ENCODE measurements at regions not wholly inside any gene's neighbourhood (a gene's known extent, or its start where the extent isn't known, plus 50 kb on each side); places are given as distances from the start of the nearest gene placed in this dataset.

- peaks cover 16% of the 10 kb centered on the region for H3K4me1 ChIP-seq
- H3K4me3 ChIP-seq = no peak overlapping the region
- H3K9me3 ChIP-seq (replicated peaks) = peaks cover 12% of the 10 kb centered on the region
- intact Hi-C loops (cut with micrococcal nuclease) = no loop called here
- TF ChIP-seq CTCF (IDR thresholded peaks at IDR 0.05; ENCODE audit: borderline replicate concordance) = no peak
- no peak for DNase-seq
- H3K27ac ChIP-seq (replicated peaks) = no peak overlapping the region
- H3K36me3 ChIP-seq = no peaks in the 10 kb centered on the region
- H3K27me3 ChIP-seq (ENCODE audit: low read depth) = no peaks in the 10 kb centered on the region
These were observed 223.8 kb upstream of the PRSS16 start for GRCh38 chr6:27023664-27024063.

- H3K27me3 ChIP-seq (ENCODE audit: low read depth) = peaks cover 3% of the 10 kb centered on the region
- intact Hi-C loops (cut with micrococcal nuclease) = no loop called here
These were observed 222.2 kb upstream of the PRSS16 start for GRCh38 chr6:27025351-27025750.

GRCh38 chr6:27026361-27026760 is 221.1 kb upstream of the PRSS16 start:
- Histone ChIP-seq H3K36me3 (no peaks in the 10 kb centered on the region), H3K4me3 (no peak overlapping the region), H3K27me3 (ENCODE audit: low read depth) (peaks cover 12% of the 10 kb centered on the region), H3K4me1 (no peaks in the 10 kb centered on the region), H3K27ac (replicated peaks) (no peak overlapping the region), H3K9me3 (replicated peaks) (peaks cover 12% of the 10 kb centered on the region)
- DNase-seq = no peak
- no peak for TF ChIP-seq CTCF (IDR thresholded peaks at IDR 0.05; ENCODE audit: borderline replicate concordance)
- intact Hi-C loops (cut with micrococcal nuclease) = no loop called here

More at GRCh38 chr6:27025351-27025750, 222.2 kb upstream of the PRSS16 start:
- Histone ChIP-seq H3K36me3 (no peaks in the 10 kb centered on the region), H3K9me3 (replicated peaks) (peaks cover 12% of the 10 kb centered on the region), H3K27ac (replicated peaks) (no peak overlapping the region), H3K4me3 (no peak overlapping the region), H3K4me1 (peaks cover under 1% of the 10 kb centered on the region)
- no peak for DNase-seq
- no peak for TF ChIP-seq CTCF (IDR thresholded peaks at IDR 0.05; ENCODE audit: borderline replicate concordance)

- intact Hi-C loops (cut with micrococcal nuclease) = no loop called here
- no peak for TF ChIP-seq CTCF (IDR thresholded peaks at IDR 0.05; ENCODE audit: borderline replicate concordance)
- H3K4me3 ChIP-seq = no peak overlapping the region
- H3K36me3 ChIP-seq = no peaks in the 10 kb centered on the region
- H3K9me3 ChIP-seq (replicated peaks) = peaks cover 8% of the 10 kb centered on the region
- no peak for DNase-seq
- H3K27ac ChIP-seq (replicated peaks) = no peak overlapping the region
- H3K27me3 ChIP-seq (ENCODE audit: low read depth) = peaks cover 48% of the 10 kb centered on the region
- no peaks in the 10 kb centered on the region for H3K4me1 ChIP-seq
These were observed 216.2 kb upstream of the PRSS16 start for GRCh38 chr6:27031302-27031701.

- H3K36me3 ChIP-seq = no peaks in the 10 kb centered on the region
- DNase-seq = no peak
- intact Hi-C loops (cut with micrococcal nuclease) = no loop called here
- H3K4me3 ChIP-seq = no peak overlapping the region
- H3K9me3 ChIP-seq (replicated peaks) = no peaks in the 10 kb centered on the region
- no peak overlapping the region for H3K27ac ChIP-seq (replicated peaks)
- TF ChIP-seq CTCF (IDR thresholded peaks at IDR 0.05; ENCODE audit: borderline replicate concordance) = no peak
- H3K27me3 ChIP-seq (ENCODE audit: low read depth) = peaks cover 58% of the 10 kb centered on the region
- no peaks in the 10 kb centered on the region for H3K4me1 ChIP-seq
These were observed 209.0 kb upstream of the PRSS16 start for GRCh38 chr6:27038498-27038897.
